ENCODE measurements at regions not wholly inside any gene's neighbourhood (a gene's known extent, or its start where the extent isn't known, plus 50 kb on each side); places are given as distances from the start of the nearest gene placed in this dataset.

DNA sequence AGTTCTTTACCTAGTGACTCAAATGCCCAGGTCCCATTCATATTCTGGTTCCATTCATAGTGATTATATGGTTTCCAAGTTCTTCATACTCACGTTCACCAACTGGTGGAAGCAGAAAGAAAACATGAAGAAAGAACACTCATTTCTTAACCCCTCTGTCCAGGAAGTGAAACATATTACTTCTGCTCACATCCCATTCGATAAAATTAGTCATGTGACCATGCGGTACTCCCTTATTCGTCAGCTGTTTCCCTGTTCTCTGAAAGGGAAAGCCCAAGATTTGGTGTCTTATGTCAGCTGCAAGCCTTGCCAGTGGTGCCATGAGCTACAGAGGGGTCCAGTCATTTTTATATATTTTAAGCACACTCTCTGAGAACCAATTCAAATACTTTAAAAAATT is 387.0 kb upstream of the DMAC1 start:
- DNase-seq: no peak

DNA sequence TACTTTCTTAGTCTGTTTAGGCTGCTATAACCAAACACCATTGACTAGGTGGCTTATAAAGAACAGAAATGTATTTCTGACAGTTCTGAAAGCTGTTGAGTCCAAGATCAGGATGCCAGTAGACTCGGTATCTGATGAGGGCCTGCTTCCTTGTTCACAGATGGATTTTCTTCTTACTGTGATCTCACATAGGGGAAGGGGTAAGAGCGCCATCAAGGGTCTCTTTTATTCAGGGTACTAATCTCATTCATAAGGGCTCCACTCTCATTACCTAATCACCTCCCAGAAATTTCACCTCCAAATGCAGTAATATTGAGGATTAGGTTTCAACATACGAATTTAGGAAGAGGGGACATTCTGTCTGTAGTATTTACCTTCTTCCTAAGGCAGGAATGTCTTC is 384.0 kb upstream of the DMAC1 start:
- DNase-seq: no peak

DNA sequence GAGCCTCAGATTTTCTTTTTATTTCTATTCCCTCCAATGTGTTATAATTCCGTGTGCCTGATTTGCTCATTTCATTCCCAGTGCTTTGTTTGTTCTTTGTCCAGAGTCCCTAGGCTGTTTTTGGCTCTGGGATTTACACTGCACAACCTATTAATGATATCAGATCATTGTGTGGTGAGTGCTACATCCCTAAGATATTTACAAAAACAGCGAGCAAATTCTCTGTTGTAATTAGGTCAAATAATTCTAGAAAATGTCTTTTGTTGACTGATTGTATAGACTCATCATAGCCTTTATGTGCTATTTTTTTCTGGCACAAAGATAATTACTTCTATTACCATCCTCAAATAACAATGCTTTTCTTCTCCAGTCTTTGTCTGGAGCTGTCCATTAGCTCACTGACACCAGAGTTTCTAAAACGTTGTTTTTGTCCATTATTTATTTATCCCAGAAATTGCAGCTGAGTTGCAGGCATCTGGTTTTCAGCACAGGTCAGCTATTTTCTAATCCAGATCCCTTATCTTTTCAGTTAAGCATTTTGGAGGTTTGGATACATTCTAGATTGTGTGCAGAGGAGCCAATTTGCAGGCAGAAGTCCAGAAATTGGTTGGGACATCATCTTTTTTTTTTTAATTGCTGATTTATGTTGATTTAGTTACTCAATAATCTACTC is 379.9 kb upstream of the DMAC1 start:
- no peak for DNase-seq

DNA sequence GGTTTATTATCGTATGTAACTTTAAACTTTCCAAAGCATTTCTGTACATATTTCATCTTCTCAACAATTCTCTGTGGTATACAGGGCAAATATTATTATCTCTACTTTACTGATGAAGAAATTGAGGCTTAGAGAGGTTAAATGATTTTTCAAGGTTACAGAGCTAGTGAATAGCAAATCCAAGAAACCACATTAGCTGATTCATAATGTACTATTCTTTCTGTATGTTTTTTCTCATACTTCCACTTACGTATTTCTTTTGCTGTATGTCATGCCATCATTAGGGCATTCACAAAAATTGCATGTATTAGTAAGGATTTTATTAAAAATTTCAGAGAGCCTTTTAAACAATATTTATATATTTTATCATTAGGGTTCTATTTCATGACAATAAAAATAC is 372.4 kb upstream of the DMAC1 start:
- DNase-seq: no peak

DNA sequence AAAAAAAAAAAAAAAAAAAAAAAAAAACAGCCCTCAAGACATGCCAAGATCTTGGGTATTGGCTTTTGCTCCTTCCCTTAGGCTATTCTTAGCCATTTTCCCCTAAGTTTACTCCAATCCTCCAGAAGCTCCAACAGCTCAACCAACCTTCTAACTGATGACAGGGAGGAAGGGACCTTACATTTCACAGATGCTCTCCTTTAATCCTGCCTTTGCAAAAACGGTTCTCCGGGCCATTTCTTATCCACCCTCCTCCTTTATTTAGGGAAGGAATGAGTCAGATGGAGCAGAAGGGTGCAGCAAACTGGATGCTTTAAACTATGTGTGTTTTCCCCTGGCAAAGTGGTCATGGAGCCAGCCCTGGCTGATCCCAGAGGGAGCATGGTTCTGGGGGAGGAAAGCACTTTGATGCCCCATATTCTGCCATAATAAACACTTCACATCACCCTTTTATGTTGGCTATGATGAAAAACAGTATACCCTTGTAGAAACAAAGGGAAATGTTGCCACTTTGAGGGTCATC is 369.4 kb upstream of the DMAC1 start:
- no peak for DNase-seq

DNA sequence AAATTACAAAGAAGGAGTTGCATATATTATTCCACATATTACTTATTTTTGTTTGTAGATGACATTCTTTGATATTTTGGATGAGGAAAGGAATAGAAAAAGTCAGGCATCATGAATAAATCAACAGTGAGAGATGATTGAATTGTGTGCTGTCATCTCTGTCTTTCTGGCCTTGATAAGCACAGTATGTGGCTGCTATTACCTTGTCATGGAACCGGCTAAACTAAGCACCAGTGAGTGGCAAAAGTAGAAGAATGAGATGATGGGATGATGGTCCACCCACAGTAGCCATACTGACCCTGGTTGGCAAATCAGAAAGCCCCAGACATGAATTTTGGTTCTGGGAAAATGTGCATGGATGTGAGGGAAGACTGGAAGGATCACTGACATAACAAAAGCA is 361.2 kb upstream of the DMAC1 start:
- DNase-seq: no peak

DNA sequence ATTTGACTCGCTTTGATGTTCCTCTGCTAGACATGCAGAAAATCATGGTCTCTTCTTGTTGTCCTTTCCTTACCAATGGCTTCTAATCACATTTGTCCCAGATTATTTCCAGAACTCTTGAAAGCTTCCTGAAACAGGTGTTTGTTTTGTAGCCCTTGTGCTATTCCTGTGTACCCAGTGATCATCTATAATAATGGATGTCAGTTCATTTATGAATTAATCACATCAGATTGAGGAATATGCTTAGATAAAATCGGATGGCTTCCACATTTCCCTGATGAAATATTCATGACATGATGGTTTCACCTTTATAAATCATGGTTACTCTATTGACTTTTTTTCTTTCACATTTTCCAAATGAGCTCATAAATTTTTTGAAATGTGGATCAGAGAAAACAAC is 359.0 kb upstream of the DMAC1 start:
- DNase-seq: no peak

DNA sequence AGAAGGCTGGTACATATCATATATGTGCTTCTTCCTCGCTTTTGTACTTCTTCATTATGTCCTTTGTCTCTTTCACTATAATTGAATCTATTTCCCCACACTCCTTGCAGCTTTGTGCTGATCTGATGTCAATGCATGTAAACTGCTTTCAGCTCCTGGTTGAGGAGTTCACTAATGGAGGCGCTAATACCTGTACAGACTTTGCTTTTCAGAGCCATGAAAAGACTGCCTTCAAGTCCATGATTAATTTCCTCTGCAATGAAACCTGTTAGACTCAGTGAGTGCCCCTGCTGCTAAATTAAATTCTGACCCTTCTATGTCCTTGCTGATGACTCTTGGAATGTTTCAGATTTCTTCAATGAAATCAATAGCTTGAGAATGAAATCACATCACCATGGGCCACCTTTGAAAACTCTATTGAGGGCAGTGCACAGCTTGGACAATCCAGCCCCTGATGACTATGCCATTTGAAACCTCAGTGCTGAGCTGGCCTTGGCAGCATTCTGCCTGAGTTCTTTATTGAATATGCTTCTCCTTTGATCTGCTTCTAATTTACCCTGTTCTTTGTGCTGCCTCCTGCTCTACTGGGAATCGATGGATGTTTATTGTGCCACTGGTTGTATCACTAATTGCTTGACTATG is 358.2 kb upstream of the DMAC1 start:
- no peak for DNase-seq

DNA sequence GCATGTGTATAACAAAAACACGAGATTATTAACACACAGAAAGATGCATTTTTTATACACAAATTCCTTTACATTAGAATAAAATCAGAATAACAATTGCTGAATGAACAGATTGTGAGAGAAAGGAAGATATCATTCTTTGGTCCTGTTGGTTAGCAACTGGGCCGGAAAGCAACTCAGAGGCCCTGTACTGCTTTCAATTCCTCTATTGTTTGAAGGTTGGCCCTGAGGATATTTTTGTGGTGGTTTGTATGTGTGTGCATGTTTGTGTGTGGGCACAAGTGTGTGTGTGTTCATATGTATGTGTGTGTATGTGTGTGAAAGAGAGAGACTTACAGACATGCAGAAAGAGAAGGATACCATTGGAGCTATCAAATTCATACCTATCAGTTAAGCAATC is 356.8 kb upstream of the DMAC1 start:
- no peak for DNase-seq

DNA sequence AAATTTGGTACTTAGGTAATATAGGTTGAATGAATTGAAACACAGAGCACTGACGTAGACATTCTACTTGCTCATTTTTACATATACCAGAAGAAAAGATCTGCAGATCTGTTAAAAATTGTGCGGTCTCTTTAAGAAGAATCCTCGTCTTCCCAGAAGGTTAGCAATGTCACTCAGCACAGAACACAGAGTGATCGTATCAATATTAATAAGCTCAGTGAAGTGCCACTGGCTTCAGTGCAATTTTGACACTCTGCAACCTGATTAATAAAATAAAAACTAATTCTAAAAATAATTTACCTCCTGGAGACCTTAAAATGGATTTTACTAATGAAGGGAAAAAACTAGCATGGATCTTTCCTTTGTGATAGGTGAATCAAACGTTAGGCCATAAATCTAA is 356.1 kb upstream of the DMAC1 start:
- no peak for DNase-seq

DNA sequence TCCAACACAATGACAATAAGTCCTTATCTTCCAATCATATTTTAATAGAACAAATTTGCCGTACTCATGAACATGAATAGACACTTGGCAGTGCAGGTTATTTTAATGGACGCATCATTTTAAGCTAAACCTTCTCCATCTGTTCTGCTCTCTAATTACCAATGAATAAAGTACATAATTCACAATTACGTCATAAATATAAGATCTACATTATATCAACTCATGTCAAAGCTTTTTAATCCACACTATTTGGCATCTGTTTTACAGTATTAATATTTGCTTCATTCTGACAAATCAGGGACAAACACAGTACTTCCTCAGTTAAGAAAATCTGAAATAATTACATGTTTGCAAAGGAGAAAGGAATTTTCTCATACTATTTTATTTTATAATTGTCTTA is 344.1 kb upstream of the DMAC1 start:
- no peak for DNase-seq

DNA sequence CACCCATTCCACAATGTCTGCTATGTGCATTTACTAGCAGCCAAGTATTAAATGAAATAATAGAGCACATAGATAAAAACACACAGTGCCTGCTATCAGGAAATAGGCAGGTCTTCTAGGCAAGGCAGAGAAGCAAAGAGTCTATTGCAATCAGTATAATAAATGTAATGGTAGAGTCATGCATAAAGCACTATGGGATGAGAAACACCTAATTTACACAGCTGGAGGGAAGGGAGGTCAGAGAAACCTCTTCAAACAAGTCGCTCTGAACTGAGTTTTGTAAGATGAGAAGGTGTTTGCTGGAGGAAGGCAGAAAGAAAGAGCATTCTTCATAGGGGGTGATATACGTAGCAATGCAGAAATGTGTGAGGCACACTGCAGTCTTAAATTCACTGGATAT is 341.0 kb upstream of the DMAC1 start:
- DNase-seq: no peak

DNA sequence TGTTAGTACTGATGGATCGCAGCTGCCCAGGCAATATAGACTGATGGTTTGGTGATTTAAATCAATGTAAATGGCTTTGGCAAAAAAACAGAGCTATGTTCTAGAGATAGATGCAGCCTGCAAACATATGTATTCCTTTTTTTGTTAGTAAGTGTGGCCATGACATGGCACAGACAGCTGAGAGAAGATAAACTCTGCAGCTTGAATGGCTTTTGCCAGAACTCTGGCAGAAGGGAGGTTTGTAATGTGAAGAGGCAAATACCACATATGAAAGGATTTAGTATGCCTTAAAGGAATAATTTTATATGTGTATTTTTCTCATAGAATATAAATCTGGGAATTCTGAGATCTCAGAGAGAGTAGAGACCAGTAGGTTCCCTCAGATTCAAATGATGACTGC is 340.2 kb upstream of the DMAC1 start:
- DNase-seq: no peak

DNA sequence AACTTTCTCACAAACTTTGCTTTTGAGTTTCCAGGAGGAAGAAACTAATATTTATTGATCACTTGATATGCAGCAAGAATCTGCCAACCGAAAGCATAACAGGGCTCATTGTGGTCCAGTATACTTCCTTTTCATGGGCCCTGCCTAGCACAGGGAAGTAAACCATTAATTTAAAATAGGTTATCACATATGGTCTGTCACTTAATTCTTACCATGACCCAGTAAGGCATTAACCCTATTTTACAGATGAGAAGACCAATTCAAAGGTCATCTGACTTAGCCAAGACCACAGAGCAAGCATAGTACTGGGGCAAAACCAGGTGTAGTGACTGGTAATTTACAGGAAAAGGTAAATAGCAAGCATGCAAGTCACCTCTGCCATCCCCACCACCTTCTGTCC is 336.9 kb upstream of the DMAC1 start:
- DNase-seq: no peak

DNA sequence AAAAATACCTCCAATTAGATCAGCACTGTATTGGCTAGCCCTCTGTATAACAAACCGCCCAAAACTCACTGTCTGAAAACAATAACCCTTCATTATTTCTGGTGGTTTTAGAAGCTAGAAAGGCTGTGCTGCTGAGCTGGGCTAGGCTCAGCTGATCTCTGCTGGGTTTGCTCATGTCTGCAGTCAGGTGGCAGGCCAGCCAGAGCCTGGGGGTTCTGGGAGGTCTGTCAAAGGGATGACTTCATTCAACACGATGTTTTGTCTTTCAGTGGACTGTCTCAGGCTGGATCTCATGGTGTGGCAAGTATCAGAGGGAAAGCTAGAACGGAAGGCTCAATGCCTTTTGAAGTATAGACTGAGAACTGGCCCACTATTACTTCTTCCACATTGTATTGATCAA is 335.1 kb upstream of the DMAC1 start:
- DNase-seq: no peak

DNA sequence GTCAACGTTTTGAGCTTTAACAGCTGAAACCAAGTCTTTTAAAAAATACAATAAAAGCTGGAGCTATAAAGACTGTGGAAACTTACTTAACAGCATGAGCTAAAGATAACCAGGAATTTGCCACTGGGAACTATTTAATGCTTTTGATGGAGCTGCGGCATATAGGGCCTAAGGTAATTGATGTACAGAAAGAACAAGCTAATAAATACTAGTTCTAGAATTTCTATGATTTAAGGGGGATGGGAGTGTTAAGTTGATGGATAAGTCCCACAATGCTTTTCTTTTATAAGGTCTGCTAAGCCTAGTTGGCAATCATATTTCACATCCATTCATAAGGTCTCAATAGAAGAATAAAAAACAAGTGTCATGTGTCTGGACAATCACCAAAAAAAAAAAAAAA is 334.0 kb upstream of the DMAC1 start:
- DNase-seq: no peak

DNA sequence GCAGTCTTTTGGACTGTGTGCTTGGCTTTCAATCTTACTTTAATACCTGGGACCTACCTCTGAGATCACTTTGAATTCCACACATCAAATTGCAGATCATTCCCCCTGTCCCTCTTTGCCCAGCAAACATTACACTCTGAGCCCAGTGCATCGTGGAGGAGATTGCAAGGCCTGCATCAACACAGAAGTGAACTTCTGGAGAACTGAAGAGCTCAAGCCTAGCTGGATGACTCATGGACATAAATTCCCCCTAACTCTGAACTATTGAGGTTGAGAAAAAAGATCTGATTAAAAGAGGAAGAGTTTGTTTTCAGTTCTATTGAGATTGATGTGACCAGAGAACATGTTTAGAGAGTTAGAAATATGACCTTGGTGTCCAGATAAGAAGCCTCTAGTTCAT is 316.0 kb upstream of the DMAC1 start:
- no peak for DNase-seq

DNA sequence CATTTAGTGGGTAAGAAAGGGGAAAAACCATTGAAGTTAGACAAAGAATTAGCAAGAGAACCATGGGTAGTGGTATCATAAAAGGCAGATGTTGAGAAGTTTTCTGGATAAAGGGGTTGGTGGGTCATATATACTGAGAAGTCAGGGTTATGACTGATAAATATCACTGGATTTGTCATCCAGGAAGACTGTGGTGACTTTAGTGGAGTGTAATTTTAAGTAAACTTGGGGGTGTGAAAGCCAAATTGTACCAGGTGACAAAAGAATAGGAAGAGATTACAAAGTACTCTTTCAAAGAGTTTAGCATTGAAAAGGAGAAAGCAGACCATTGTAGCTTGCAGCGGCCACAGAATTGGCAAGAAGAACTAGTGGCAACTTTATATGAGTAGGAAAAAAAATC is 315.2 kb upstream of the DMAC1 start:
- no peak for DNase-seq

DNA sequence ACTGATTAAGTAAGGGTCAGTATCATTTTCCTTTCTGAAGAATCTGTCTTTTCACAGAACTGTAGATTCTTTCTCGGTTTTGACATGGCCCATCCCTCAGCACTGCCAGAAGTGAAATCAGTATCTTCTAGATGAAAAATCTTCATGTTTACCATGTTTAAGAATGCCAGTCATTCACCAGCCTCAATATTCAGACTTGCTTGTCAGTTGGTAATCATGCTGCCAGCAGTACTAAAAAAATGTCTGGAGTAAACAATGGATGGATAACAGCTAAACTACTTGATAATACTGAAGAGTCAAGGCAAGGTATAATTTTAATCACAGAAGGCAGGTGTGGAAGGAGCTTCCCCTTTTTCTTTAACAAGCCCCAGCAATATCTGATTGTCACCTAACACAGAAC is 306.8 kb upstream of the DMAC1 start:
- DNase-seq: no peak

DNA sequence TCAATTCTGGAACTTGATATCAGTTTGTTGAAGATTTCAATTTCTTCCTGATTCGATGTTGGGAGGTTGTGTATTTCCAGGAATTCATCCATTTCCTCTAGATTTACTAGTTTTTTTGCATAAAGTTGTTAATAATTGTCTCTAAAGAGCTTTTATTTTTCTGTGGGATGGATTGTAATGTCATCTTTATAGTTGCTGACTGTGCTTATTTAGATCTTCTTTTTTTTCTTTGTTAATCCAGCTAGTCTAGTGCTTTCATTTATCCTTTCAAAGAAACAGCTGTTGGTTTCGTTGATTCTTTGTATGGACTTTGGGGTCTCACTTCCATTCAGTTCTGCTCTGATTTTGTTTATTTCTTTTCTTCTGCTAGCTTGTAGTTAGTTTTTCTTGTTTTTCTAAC is 302.0 kb upstream of the DMAC1 start:
- no peak for DNase-seq

DNA sequence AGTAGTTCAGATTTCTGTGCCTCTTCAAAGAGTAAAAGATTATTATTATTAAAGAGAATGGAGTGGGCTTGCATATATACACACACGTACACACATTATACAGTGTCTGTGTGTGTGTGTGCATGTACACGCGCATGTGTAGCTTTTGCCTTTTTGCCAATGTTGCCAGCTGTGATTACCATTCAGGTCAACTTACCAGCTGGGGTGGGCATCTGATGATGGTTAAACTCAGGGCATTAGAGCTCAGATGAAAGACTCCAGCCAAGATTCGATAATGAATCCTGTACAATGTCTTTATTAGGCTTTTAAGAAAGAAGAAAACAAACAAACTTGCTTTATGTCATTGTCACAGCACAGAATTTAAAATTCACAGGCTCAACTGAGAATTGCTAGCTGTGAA is 296.5 kb upstream of the DMAC1 start:
- no peak for DNase-seq

DNA sequence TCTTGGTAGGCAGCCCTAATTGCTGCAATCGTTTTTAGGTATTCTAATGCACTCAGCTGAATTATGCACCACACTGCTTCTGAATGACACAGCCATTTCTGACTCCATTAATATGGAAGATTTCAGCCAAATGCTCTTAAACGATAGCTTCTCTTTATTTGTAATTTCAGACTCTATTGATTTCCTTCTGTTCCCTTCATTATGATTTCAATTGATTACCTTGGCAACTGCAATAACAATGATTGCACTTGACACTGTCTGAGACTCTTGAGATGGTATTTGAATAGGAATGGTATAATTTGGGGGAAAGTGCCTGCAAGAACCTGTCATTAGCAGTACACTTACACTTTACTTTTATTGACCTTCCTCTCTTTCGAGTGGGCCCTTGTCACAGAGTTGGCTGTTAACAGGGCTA is 296.1 kb upstream of the DMAC1 start:
- DNase-seq: no peak

DNA sequence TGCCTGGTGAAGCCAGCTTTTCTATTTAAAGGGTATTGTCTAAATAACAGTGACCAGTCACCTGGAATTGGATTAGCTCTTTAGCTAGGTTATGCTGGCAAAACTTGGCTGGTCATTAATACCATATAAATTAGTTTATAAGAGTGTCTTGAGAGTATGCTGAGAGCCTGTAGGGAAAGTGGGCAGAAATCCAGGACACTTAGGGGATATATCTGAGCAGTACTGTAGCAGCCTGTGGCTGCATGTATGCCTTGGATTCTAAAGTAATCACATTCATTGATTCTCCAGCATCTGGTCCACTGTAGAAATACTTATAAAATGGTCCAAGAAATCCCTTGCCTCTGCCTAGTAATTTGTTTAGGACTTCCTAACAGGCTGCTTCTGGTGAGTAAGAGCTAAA is 288.9 kb upstream of the DMAC1 start:
- no peak for DNase-seq

DNA sequence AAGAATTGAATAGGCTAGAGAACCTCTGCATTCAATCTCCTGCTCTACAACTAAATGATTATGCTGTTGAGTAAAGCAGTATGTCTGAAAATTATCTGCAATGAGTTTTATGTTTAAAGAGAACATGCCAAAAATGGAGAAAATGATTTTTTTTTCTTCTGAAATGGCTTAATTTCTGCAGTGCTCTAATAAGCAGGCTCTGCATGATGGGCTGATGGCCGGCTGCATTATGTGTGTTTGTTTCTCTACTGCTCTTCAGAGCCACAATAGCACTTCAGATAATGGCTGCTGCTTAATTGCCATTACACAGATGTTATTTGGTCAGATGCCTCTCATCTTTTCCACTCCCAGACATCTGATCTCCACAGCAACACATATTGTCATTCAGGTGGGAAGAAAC is 286.4 kb upstream of the DMAC1 start:
- no peak for DNase-seq

DNA sequence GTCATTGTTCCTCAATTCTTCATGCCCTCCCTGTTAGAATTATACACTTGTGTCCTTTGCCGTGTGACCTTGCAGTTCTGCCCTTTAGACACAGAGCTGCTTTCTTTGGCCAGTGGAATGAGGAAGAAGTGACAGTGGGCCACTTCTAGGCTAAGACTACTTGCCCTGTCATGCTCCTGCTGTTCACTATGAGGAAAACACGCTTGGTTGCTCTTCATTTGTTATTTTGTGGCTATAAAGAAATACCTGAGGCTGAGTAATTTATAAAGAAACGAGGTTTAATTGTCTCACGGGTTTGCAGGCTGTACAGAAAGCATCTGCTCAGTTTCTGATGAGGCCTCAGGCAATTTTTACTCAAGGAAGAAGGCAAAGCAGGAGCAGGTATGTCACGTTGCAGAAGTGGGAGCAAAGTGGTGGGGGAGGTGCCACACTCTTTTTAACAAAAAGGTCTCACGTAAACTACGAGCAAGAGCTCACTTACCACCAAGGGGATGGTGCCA is 279.1 kb upstream of the DMAC1 start:
- DNase-seq: no peak
